H9 (cell line): ENCODE measurements at regions not wholly inside any gene's neighbourhood (a gene's known extent, or its start where the extent isn't known, plus 50 kb on each side); places are given as distances from the start of the nearest gene placed in this dataset.

Experiments
- DNase-seq: peaks from one replicate; pipeline ENCODE4 v3.0.0-alpha.2; 2017
- H2AFZ ChIP-seq: one replicate; pipeline ENCODE4 v1.6.1; 2013; ENCODE audit warnings: mild to moderate bottlenecking, low read length, control low read depth, moderate library complexity
- H2AK5ac ChIP-seq: 2 replicates; pipeline ENCODE4 v1.6.1; 2013; ENCODE audit warnings: low read length, control low read depth, mixed read lengths; ENCODE audit not compliant: insufficient read length
- H2BK120ac ChIP-seq: one replicate; pipeline ENCODE4 v1.6.1; 2013; ENCODE audit warnings: low read depth, mild to moderate bottlenecking, low read length, control low read depth, inconsistent platforms; ENCODE audit not compliant: poor library complexity, severe bottlenecking
- H2BK12ac ChIP-seq: 2 replicates; pipeline ENCODE4 v1.6.1; 2013; ENCODE audit warnings: low read length, control low read depth, mixed read lengths, low read depth; ENCODE audit not compliant: insufficient read length
- H2BK15ac ChIP-seq: 2 replicates; pipeline ENCODE4 v1.6.1; 2013; ENCODE audit warnings: low read depth, low read length, control low read depth
- H2BK20ac ChIP-seq: one replicate; pipeline ENCODE4 v1.6.1; 2013; ENCODE audit warnings: low read depth, mild to moderate bottlenecking, low read length, control low read depth, inconsistent platforms; ENCODE audit not compliant: poor library complexity, severe bottlenecking
- H2BK5ac ChIP-seq: 2 replicates; pipeline ENCODE4 v1.6.1; 2013; ENCODE audit warnings: low read length, control low read depth, mixed read lengths; ENCODE audit not compliant: insufficient read length
- H3K14ac ChIP-seq: 2 replicates; pipeline ENCODE4 v1.6.1; 2013; ENCODE audit warnings: low read length, control low read depth; ENCODE audit not compliant: insufficient read depth
- H3K18ac ChIP-seq: 2 replicates; pipeline ENCODE4 v1.6.1; 2013; ENCODE audit warnings: low read depth, mild to moderate bottlenecking, mixed read lengths, low read length, control low read depth; ENCODE audit not compliant: insufficient read length
- H3K23ac ChIP-seq: 2 replicates; pipeline ENCODE4 v1.6.1; 2013; ENCODE audit warnings: low read length, control low read depth, mixed read lengths, low read depth; ENCODE audit not compliant: insufficient read length
- H3K23me2 ChIP-seq: 2 replicates; pipeline ENCODE4 v1.6.1; 2013; ENCODE audit warnings: low read depth, mild to moderate bottlenecking, mixed read lengths, low read length, control low read depth; ENCODE audit not compliant: insufficient read length, poor library complexity, severe bottlenecking
- H3K27ac ChIP-seq: 2 replicates; pipeline ENCODE4 v1.5.1; 2013; ENCODE audit warnings: low read length, control low read depth, mixed read lengths, low read depth; ENCODE audit not compliant: insufficient read length
- H3K27me3 ChIP-seq: 2 replicates; pipeline ENCODE4 v1.6.1; 2013; ENCODE audit warnings: low read length, control low read depth, inconsistent platforms; ENCODE audit not compliant: insufficient read depth
- H3K4ac ChIP-seq: 2 replicates; pipeline ENCODE4 v1.6.1; 2013; ENCODE audit warnings: low read depth, mild to moderate bottlenecking, control low read depth, inconsistent platforms, low read length, moderate library complexity
- H3K4me1 ChIP-seq: 2 replicates; pipeline ENCODE4 v1.6.1; 2013; ENCODE audit warnings: low read length, control low read depth, inconsistent platforms; ENCODE audit not compliant: insufficient read depth
- H3K4me2 ChIP-seq: 2 replicates; pipeline ENCODE4 v1.6.1; 2013; ENCODE audit warnings: low read length, control low read depth, mixed read lengths; ENCODE audit not compliant: insufficient read length, insufficient read depth
- H3K56ac ChIP-seq: 2 replicates; pipeline ENCODE4 v1.6.1; 2013; ENCODE audit warnings: low read depth, mild to moderate bottlenecking, mixed read lengths, low read length, control low read depth; ENCODE audit not compliant: insufficient read length
- H3K79me1 ChIP-seq: 2 replicates; pipeline ENCODE4 v1.6.1; 2013; ENCODE audit warnings: low read depth, mild to moderate bottlenecking, moderate library complexity, low read length, control low read depth, inconsistent platforms; ENCODE audit not compliant: insufficient read depth, poor library complexity, severe bottlenecking
- H3K79me2 ChIP-seq: 2 replicates; pipeline ENCODE4 v1.6.1; 2013; ENCODE audit warnings: low read length, control low read depth, inconsistent platforms; ENCODE audit not compliant: insufficient read depth
- H3K9ac ChIP-seq: 2 replicates; pipeline ENCODE4 v1.6.1; 2013; ENCODE audit warnings: low read length, control low read depth, mixed read lengths; ENCODE audit not compliant: insufficient read length; ENCODE audit errors: extremely low read depth
- H3K9me3 ChIP-seq: one replicate; pipeline ENCODE4 v1.6.1; 2013; ENCODE audit warnings: low read depth, low read length, inconsistent platforms; ENCODE audit not compliant: control insufficient read depth
- H3T11ph ChIP-seq: one replicate; pipeline ENCODE4 v1.6.1; 2013; ENCODE audit warnings: mild to moderate bottlenecking, low read length, control low read depth, inconsistent platforms
- H4K20me1 ChIP-seq: one replicate; pipeline ENCODE4 v1.6.1; 2013; ENCODE audit not compliant: control insufficient read depth, insufficient read length, insufficient read depth
- H4K5ac ChIP-seq: 2 replicates; pipeline ENCODE4 v1.6.1; 2013; ENCODE audit warnings: low read depth, mild to moderate bottlenecking, mixed read lengths, low read length, control low read depth; ENCODE audit not compliant: insufficient read length
- H4K8ac ChIP-seq: replicated peaks from 2 replicates; pipeline ENCODE4 v1.6.1; 2013; ENCODE audit warnings: low read length, control low read depth, mixed read lengths, low read depth; ENCODE audit not compliant: insufficient read length
- H4K91ac ChIP-seq: 2 replicates; pipeline ENCODE4 v1.6.1; 2013; ENCODE audit warnings: low read depth, mild to moderate bottlenecking, moderate library complexity, mixed read lengths, low read length, control low read depth; ENCODE audit not compliant: insufficient read length
- H3K27ac Mint-ChIP-seq, 3 experiments: 2 replicates in 2 of 3; 3 replicates in 1 of 3; pipeline ENCODE4 v1.8.0; 2020 to 2021; ENCODE audit warnings: mixed read lengths in 3 of 3, mild to moderate bottlenecking in 1 of 3, moderate library complexity in 1 of 3
- H3K27me3 Mint-ChIP-seq: 2 replicates; pipeline ENCODE4 v1.8.0; 2021; ENCODE audit warnings: low read depth, mild to moderate bottlenecking, moderate library complexity, mixed read lengths
- H3K36me3 Mint-ChIP-seq, 3 experiments: 2 replicates in 2 of 3; 3 replicates in 1 of 3; pipeline ENCODE4 v1.8.0; 2020 to 2021; ENCODE audit warnings: low read depth in 3 of 3, mixed read lengths in 3 of 3; ENCODE audit not compliant: insufficient read depth in 1 of 3
- H3K4me1 Mint-ChIP-seq, 2 experiments: 2 replicates each; pipeline ENCODE4 v1.8.0; 2020; ENCODE audit warnings: mixed read lengths in 2 of 2
- H3K4me3 Mint-ChIP-seq, 2 experiments: 2 replicates in 1 of 2; 3 replicates in 1 of 2; pipeline ENCODE4 v1.8.0; 2020 to 2021; ENCODE audit warnings: mild to moderate bottlenecking in 2 of 2, mixed read lengths in 2 of 2, moderate library complexity in 1 of 2
- H3K9me3 Mint-ChIP-seq, 2 experiments: 2 replicates in 1 of 2; 3 replicates in 1 of 2; pipeline ENCODE4 v1.8.0; 2020; ENCODE audit warnings: mild to moderate bottlenecking in 2 of 2, mixed read lengths in 2 of 2, moderate library complexity in 1 of 2
- CTCF ChIP-seq: fragments of 200-600 bp; sonication (generic); conservative IDR thresholded peaks from 3 replicates; pipeline ENCODE4 v1.8.0; 2021; ENCODE audit warnings: antibody characterized with exemption, mild to moderate bottlenecking
- WGBS: extraction: QIAGEN DNeasy Blood & Tissue Kit; methylation state at CpG from one replicate; pipeline ENCODE4 v1.1.7; 2013; ENCODE audit warnings: missing lambda C conversion rate, low lambda C conversion rate, mixed read lengths; ENCODE audit not compliant: insufficient read length; ENCODE audit errors: extremely low coverage; 5-methylcytosine and 5-hydroxymethylcytosine counted together

GRCh38 chrX:84907324-84907968, 96.2 kb upstream of the APOOL start:
- Mint-ChIP-seq H3K9me3 (peaks cover 39 to 55% of the 10 kb centered on the region in 2 experiments), H3K27me3 (no peaks in the 10 kb centered on the region), H3K36me3 (peaks cover 0 to 5% (median under 1%) of the 10 kb centered on the region in 3 experiments; a peak in 3 of 7 replicates), H3K4me3 (no peak overlapping the region), H3K4me1 (no peaks in the 10 kb centered on the region), H3K27ac (no peak overlapping the region)
- no peak overlapping the region for H3K4me2 ChIP-seq
- no peaks in the 10 kb centered on the region for H3K23me2 ChIP-seq
- H3K27ac ChIP-seq: no peak overlapping the region
- no peaks in the 10 kb centered on the region for H3K79me1 ChIP-seq
- H3T11ph ChIP-seq: no peak overlapping the region
- H3K9ac ChIP-seq: no peak overlapping the region
- no peak overlapping the region for H2BK12ac ChIP-seq
- H2BK5ac ChIP-seq: no peak overlapping the region
- no peaks in the 10 kb centered on the region for H3K4me1 ChIP-seq
- H2AK5ac ChIP-seq: no peak overlapping the region
- H2AFZ ChIP-seq: no peak overlapping the region
- H2BK15ac ChIP-seq: no peak overlapping the region
- no peak overlapping the region for H2BK20ac ChIP-seq
- no peak overlapping the region for H3K56ac ChIP-seq
- H3K18ac ChIP-seq: no peak overlapping the region
- H3K14ac ChIP-seq: no peak overlapping the region
- no CpG with 5 or more reads among the region's 5 CpGs for WGBS
- no peaks in the 10 kb centered on the region for H3K9me3 ChIP-seq
- no peak overlapping the region for H3K4ac ChIP-seq
- no peak overlapping the region for H4K91ac ChIP-seq
- H3K27me3 ChIP-seq: no peaks in the 10 kb centered on the region
- no peak overlapping the region for H4K8ac ChIP-seq
- TF ChIP-seq CTCF: peak; percentile 57
- no peaks in the 10 kb centered on the region for H3K79me2 ChIP-seq
- no peak overlapping the region for H2BK120ac ChIP-seq
- DNase-seq: no peak
- H4K20me1 ChIP-seq: no peaks in the 10 kb centered on the region
- H4K5ac ChIP-seq: no peak overlapping the region
- H3K23ac ChIP-seq: no peak overlapping the region
